BE2C (cell line): ENCODE measurements at regions not wholly inside any gene's neighbourhood (a gene's known extent, or its start where the extent isn't known, plus 50 kb on each side); places are given as distances from the start of the nearest gene placed in this dataset.

Source experiments
- DNase-seq: peaks from one replicate; pipeline ENCODE4 v3.0.0-alpha.2; 2020
- H3K27me3 ChIP-seq: fragments of 250-450 bp; sonication (Bioruptor Pico); 2 replicates; pipeline ENCODE4 v1.5.1; 2020; ENCODE audit warnings: mild to moderate bottlenecking
- H3K36me3 ChIP-seq: fragments of 250-450 bp; sonication (Bioruptor Pico); 2 replicates; pipeline ENCODE4 v1.5.1; 2020; ENCODE audit warnings: mild to moderate bottlenecking
- H3K4me1 ChIP-seq: fragments of 250-450 bp; sonication (Bioruptor Pico); 2 replicates; pipeline ENCODE4 v1.5.1; 2020
- H3K4me3 ChIP-seq: 2 replicates; pipeline ENCODE4 v1.5.1; 2011; ENCODE audit warnings: low read depth, low read length
- H3K9me3 ChIP-seq: fragments of 250-450 bp; sonication (Bioruptor Pico); 2 replicates; pipeline ENCODE4 v1.5.1; 2020
- TF ChIP-seq, protein P1 (sequence below): IDR thresholded peaks from 2 replicates; pipeline ENCODE4 v1.5.1; 2012; ENCODE audit warnings: mild to moderate bottlenecking, low read depth, low read length

- Histone ChIP-seq H3K36me3 (no peaks in the 10 kb centered on the region), H3K4me3 (no peak overlapping the region), H3K9me3 (peaks cover 2% of the 10 kb centered on the region; the same call in 1 of the 2 replicates), H3K27me3 (no peaks in the 10 kb centered on the region), H3K4me1 (no peaks in the 10 kb centered on the region)
- no peak for DNase-seq
- TF ChIP-seq, protein P1, sequence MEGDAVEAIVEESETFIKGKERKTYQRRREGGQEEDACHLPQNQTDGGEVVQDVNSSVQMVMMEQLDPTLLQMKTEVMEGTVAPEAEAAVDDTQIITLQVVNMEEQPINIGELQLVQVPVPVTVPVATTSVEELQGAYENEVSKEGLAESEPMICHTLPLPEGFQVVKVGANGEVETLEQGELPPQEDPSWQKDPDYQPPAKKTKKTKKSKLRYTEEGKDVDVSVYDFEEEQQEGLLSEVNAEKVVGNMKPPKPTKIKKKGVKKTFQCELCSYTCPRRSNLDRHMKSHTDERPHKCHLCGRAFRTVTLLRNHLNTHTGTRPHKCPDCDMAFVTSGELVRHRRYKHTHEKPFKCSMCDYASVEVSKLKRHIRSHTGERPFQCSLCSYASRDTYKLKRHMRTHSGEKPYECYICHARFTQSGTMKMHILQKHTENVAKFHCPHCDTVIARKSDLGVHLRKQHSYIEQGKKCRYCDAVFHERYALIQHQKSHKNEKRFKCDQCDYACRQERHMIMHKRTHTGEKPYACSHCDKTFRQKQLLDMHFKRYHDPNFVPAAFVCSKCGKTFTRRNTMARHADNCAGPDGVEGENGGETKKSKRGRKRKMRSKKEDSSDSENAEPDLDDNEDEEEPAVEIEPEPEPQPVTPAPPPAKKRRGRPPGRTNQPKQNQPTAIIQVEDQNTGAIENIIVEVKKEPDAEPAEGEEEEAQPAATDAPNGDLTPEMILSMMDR: no peak
These were observed 611.9 kb downstream of the TBC1D22A start for GRCh38 chr22:47374273-47374771.

DNA sequence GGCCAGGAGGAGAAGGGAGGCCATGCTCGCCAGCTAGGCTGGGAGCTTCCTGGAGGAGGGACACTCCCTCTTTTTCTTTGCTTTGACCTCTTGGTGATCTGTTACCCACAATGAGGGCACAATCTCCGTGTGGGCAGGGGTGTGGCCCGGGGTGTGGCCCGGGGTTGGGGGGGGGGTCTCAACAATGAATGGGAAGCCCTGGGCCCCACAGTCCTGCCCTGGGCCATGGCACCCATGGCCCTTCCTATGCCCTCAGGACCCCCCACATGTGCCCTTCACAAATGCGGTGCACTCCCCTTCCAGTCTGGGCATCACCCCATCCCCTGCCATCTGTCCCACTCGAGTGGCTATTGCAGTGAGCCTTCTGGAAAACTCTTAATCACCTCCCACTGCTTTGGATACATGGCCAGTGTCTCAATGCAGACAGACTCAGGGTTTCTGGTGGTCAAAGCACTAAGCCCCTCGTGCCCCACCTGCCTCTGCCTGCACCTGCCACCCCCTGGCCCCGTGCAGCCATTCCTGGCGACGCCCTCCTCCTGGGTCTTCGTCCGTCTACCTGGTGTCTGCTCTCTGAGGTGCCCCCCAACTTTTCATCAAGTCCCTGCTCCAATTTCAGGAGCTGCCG is 611.3 kb downstream of the TBC1D22A start:
- Histone ChIP-seq H3K27me3 (no peaks in the 10 kb centered on the region), H3K36me3 (no peaks in the 10 kb centered on the region), H3K9me3 (peaks cover 2% of the 10 kb centered on the region; the same call in 1 of the 2 replicates), H3K4me1 (no peaks in the 10 kb centered on the region), H3K4me3 (no peak overlapping the region)
- DNase-seq: no peak
- TF ChIP-seq, protein P1: no peak

- H3K4me1 ChIP-seq: no peaks in the 10 kb centered on the region
- H3K9me3 ChIP-seq: peaks cover 2% of the 10 kb centered on the region; the same call in 1 of the 2 replicates
- H3K36me3 ChIP-seq: no peaks in the 10 kb centered on the region
- H3K27me3 ChIP-seq: no peaks in the 10 kb centered on the region
- DNase-seq: no peak
- no peak overlapping the region for H3K4me3 ChIP-seq
- TF ChIP-seq, protein P1: no peak
These were observed 610.3 kb downstream of the TBC1D22A start for GRCh38 chr22:47372596-47373385.

DNA sequence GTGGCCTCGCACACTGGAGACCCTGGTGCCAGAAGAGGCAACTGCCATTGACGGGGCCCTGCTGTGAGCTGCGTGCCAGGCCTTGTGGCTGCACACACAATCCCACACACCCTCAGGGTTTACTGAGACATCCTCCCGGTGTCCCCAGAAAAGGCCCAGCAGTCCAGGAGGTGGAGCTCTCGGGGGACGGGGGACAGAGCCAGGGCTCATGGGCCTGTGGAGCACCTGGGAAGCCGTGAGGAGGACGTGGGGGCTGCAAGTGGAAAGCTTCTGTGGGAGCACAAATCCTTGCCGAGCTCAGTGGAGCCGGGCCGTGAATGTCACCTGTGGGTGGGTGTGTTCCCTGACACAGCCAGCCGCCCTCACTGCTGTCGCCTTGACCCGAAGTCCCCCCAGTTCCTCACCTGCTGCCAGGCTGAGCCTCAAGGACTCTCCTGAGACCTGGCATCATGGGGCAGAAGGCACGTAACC is 609.7 kb downstream of the TBC1D22A start:
- no peaks in the 10 kb centered on the region for H3K36me3 ChIP-seq
- TF ChIP-seq, protein P1: no peak

GRCh38 chr22:47371263-47372090 is 609.0 kb downstream of the TBC1D22A start:
- no peaks in the 10 kb centered on the region for H3K36me3 ChIP-seq
- no peak overlapping the region for H3K4me3 ChIP-seq
- TF ChIP-seq, protein P1: no peak
- H3K27me3 ChIP-seq: no peaks in the 10 kb centered on the region
- H3K9me3 ChIP-seq: peaks cover 2% of the 10 kb centered on the region; the same call in 1 of the 2 replicates
- no peaks in the 10 kb centered on the region for H3K4me1 ChIP-seq
- DNase-seq: no peak

More for the DNA sequence above, 609.7 kb downstream of the TBC1D22A start:
- Histone ChIP-seq H3K4me3 (no peak overlapping the region), H3K27me3 (no peaks in the 10 kb centered on the region), H3K4me1 (no peaks in the 10 kb centered on the region), H3K9me3 (peaks cover 2% of the 10 kb centered on the region; the same call in 1 of the 2 replicates)
- DNase-seq: no peak
